ENCODE measurements at regions not wholly inside any gene's neighbourhood (a gene's known extent, or its start where the extent isn't known, plus 50 kb on each side); places are given as distances from the start of the nearest gene placed in this dataset.
"Not testable (repeated sequence)": the region's sequence is repeated elsewhere in the genome, so short reads cannot be mapped to it uniquely, and the experiment has no call there.

DNA sequence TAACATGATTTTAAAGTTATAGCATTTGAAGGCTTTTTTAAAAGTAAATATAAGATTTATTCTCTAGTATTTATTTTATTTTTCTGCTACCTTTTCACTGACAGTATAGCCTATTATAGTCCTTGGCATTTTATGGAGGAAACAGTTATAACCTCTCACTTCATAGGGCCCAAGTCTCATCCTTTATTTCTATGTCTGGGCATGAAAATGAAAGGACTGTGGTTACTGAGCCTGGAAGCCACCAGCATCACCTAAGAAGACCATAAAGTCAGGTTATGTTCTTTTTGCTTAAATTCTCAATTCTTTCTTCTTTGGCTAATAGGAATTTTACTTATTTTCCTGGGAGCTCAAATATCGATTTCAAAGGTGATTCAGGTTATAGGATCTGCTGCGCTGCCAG, 494.7 kb upstream of the TECRL start:
- H3K4me3 ChIP-seq, result no peak overlapping the region
- H3K27me3 ChIP-seq, result no peaks in the 10 kb centered on the region
- H3K9me3 ChIP-seq, result no peaks in the 10 kb centered on the region
- TF ChIP-seq POLR2A (IDR thresholded peaks at IDR 0.05), result no peak
- TF ChIP-seq, protein P1, sequence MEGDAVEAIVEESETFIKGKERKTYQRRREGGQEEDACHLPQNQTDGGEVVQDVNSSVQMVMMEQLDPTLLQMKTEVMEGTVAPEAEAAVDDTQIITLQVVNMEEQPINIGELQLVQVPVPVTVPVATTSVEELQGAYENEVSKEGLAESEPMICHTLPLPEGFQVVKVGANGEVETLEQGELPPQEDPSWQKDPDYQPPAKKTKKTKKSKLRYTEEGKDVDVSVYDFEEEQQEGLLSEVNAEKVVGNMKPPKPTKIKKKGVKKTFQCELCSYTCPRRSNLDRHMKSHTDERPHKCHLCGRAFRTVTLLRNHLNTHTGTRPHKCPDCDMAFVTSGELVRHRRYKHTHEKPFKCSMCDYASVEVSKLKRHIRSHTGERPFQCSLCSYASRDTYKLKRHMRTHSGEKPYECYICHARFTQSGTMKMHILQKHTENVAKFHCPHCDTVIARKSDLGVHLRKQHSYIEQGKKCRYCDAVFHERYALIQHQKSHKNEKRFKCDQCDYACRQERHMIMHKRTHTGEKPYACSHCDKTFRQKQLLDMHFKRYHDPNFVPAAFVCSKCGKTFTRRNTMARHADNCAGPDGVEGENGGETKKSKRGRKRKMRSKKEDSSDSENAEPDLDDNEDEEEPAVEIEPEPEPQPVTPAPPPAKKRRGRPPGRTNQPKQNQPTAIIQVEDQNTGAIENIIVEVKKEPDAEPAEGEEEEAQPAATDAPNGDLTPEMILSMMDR (IDR thresholded peaks at IDR 0.05), result no peak
- H3K36me3 ChIP-seq, result no peaks in the 10 kb centered on the region
- H3K4me1 ChIP-seq, result no peaks in the 10 kb centered on the region
- H3K27ac ChIP-seq, result no peak overlapping the region
- no peak for DNase-seq

DNA sequence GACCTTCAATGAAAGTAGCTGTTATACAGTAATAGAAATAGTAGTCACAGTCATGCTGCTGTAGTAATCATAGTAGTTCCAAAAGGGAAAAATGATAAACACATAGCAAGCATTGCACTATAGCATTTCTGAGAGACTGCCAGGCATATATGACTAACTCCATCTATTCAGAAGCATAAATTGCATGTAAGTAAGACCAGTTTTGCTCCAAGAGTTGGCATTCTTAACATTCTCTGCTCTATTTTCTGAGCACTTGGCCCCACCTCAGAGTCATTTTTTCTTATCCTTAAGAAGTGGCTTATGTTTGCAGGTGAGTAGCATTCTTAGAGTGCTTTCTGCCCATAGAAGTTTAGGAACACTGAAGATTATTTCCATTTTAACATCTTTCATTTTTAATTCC, 490.3 kb upstream of the TECRL start:
- no peaks in the 10 kb centered on the region for H3K9me3 ChIP-seq
- H3K4me3 ChIP-seq, result no peak overlapping the region
- H3K27ac ChIP-seq, result no peak overlapping the region
- no peak for TF ChIP-seq POLR2A (IDR thresholded peaks at IDR 0.05)
- TF ChIP-seq, protein P1 (IDR thresholded peaks at IDR 0.05), result no peak
- H3K27me3 ChIP-seq, result no peaks in the 10 kb centered on the region
- H3K4me1 ChIP-seq, result no peaks in the 10 kb centered on the region
- DNase-seq, result no peak
- H3K36me3 ChIP-seq, result no peaks in the 10 kb centered on the region

DNA sequence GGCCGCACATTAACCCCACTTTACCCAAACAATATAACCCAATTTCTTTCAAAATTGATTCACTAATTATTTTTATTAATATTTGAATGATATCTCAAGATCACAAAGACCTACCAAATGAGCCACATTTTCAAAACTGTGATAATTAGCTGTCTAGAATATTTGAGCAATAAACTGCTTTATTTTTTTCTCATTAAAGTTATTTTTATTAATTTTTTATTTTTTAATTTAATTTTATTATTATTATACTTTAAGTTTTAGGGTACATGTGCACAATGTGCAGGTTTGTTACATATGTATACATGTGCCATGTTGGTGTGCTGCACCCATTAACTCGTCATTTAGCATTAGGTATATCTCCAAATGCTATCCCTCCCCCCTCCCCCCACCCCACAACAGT, 489.8 kb upstream of the TECRL start:
- not testable (repeated sequence) for DNase-seq, H3K27ac ChIP-seq, H3K27me3 ChIP-seq, H3K36me3 ChIP-seq, H3K4me1 ChIP-seq, H3K9me3 ChIP-seq, H3K4me3 ChIP-seq

DNA sequence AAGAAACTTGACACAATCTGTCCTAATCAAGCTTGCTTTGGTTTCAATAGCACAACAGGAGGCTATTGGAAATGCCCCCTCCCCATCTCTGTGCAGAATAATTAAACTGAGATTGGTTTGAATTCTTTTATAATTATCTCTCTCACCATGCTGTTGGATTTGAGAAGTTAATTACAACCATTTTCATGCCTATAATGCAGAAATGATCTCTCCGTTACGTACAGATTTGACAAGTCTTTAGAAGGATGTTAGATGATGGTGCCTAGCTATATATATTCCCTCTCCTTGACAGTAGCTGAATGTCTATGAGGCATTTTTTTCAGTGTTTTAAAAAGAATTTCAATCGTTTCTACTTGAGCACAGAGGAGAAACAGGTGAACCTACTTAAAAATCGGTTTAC, 488.4 kb upstream of the TECRL start:
- no peaks in the 10 kb centered on the region for H3K27me3 ChIP-seq
- no peak for DNase-seq
- no peaks in the 10 kb centered on the region for H3K4me1 ChIP-seq
- H3K27ac ChIP-seq, result no peak overlapping the region
- H3K36me3 ChIP-seq, result no peaks in the 10 kb centered on the region
- no peaks in the 10 kb centered on the region for H3K9me3 ChIP-seq
- no peak for TF ChIP-seq POLR2A (IDR thresholded peaks at IDR 0.05)
- TF ChIP-seq, protein P1 (IDR thresholded peaks at IDR 0.05), result no peak
- no peak overlapping the region for H3K4me3 ChIP-seq

DNA sequence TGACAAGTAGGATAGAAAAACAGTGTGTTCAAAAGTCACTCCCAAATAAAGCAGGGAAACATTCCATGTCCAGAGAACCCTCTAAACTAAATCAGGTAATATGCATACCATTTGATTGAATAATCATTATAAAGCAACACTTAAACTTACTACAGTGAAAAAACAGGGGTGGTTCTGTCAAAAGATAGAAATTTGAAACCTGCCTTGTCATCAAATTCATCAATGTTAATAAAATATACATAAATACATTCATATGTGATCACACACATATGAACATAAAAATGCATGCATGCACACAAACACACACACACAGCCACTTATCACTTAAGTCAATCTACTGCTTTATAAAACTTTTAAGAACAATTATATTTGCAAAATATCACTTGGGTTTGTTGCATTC, 485.8 kb upstream of the TECRL start:
- no peak for DNase-seq
- Histone ChIP-seq H3K27ac (no peak overlapping the region), H3K27me3 (no peaks in the 10 kb centered on the region), H3K4me1 (no peaks in the 10 kb centered on the region), H3K36me3 (no peaks in the 10 kb centered on the region), H3K4me3 (no peak overlapping the region), H3K9me3 (no peaks in the 10 kb centered on the region)
- no peak for TF ChIP-seq POLR2A (IDR thresholded peaks at IDR 0.05)
- TF ChIP-seq, protein P1 (IDR thresholded peaks at IDR 0.05), result no peak

DNA sequence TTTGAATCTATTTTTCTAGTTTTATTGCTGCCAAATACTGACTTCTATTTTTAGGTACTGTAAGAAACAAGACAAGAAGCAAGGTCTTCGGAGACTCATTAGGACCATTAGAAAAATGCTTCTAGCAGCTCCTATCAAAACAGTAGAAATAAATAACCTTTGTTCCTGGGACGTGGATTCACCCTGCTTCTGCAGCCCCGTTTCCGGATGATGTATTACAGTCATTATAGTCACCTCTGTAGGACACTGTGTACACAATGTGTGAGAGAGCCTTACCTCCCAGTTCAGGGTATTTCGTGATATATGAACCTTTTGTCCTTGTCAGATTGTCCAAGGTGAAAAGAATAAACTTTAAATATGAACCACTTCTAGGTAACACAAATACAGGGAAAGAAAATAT, 484.0 kb upstream of the TECRL start:
- Histone ChIP-seq H3K9me3 (no peaks in the 10 kb centered on the region), H3K27me3 (no peaks in the 10 kb centered on the region), H3K36me3 (no peaks in the 10 kb centered on the region), H3K27ac (no peak overlapping the region), H3K4me1 (no peaks in the 10 kb centered on the region), H3K4me3 (no peak overlapping the region)
- TF ChIP-seq, protein P1 (IDR thresholded peaks at IDR 0.05), result no peak
- no peak for TF ChIP-seq POLR2A (IDR thresholded peaks at IDR 0.05)
- no peak for DNase-seq

All from Peyer's patch (tissue), 4 donors.